Ovary (tissue), 7 donors: ENCODE measurements at regions not wholly inside any gene's neighbourhood (a gene's known extent, or its start where the extent isn't known, plus 50 kb on each side); places are given as distances from the start of the nearest gene placed in this dataset.

Experiments used
- DNase-seq, 5 donors: peaks; one replicate each; pipeline ENCODE4 v3.0.0-alpha.2; 2019 to 2020
- H3K27ac ChIP-seq, 2 donors: fragments of 200-600 bp; one replicate each; pipeline versions ENCODE4 v1.5.1 to v1.8.0; 2019 to 2022
- H3K27me3 ChIP-seq: fragments of 200-600 bp; one replicate; pipeline ENCODE4 v1.8.0; 2022
- H3K36me3 ChIP-seq: fragments of 200-600 bp; sonication (generic); one replicate; pipeline ENCODE4 v1.5.1; 2019
- H3K4me1 ChIP-seq: one replicate; pipeline ENCODE4 v1.8.1; 2013; ENCODE audit warnings: mild to moderate bottlenecking, moderate library complexity; ENCODE audit not compliant: insufficient read depth
- H3K4me3 ChIP-seq: fragments of 200-600 bp; sonication (generic); one replicate; pipeline ENCODE4 v1.5.1; 2017
- H3K9me3 ChIP-seq, 2 donors: fragments of 200-600 bp in 1 of 2; sonication (generic) in 1 of 2; one replicate each; pipeline versions ENCODE4 v1.5.1 to v1.8.1; 2013 to 2019; ENCODE audit warnings: mild to moderate bottlenecking in 1 of 2, moderate library complexity in 1 of 2
- EP300 ChIP-seq: sonication (generic); formaldehyde crosslinking; IDR thresholded peaks from one replicate; pipeline ENCODE4 v1.6.1; 2017; ENCODE audit warnings: antibody characterized with exemption
- POLR2A ChIP-seq: fragments of 450-650 bp; IDR thresholded peaks from one replicate; pipeline ENCODE4 v1.6.1; 2017; ENCODE audit warnings: antibody characterized with exemption, mild to moderate bottlenecking, moderate library complexity
- WGBS, 3 donors: extraction: QIAGEN DNeasy Blood & Tissue Kit in 1 of 3; methylation state at CpG; one replicate each; pipeline versions ENCODE4 v1.1.5 to v1.1.7; 2013 to 2017; 5-methylcytosine and 5-hydroxymethylcytosine counted together
- intact Hi-C, 4 donors: fragments of 100-400 bp; cut with DNase I; formaldehyde crosslinking; loops; one replicate each; pipeline versions ENCODE4 v1.11.0 to v1.15.1; 2022 to 2023
- TF ChIP-seq, protein P1 (sequence below), 3 donors: fragments of 450-650 bp in 2 of 3; fragments of 200-600 bp in 1 of 3; IDR thresholded peaks; one replicate each; pipeline versions ENCODE4 v1.5.1 to v1.8.0; 2016 to 2022; ENCODE audit warnings: antibody characterized with exemption in 3 of 3, mild to moderate bottlenecking in 1 of 3
- donor health status: DM: no; HTN: no; CAD: no; lungs with moderate emphysema.
- donor health status: DM: no; HTN: no; CAD: no.
- donor health status: Bipolar disorder and iron deficiency.
- donor health status: DM: no; HTN: no; CAD: no.
- donor health status: DM: yes; HTN: yes; CAD: no.

DNA sequence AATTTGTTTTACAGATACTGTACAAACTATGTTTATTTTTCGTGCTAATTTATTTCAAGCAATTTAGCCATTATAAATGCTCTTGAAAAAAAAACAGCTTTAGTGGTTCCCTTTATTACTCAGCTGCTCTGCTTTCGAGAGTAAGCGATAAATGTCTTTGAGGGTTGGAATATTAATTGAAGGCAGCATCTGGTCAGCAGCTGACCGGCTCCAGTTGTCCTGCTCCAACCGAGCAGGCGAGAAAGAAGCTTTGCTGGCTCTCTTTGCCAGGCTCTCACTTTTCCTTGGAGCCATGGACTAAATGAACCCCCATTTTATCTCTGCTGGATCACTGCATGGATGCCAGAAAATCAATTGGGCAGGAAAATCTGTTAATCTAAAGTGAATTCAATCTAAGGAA, 147.4 kb downstream of the LNPK start:
- Histone ChIP-seq H3K4me1 (no peaks in the 10 kb centered on the region), H3K4me3 (no peak overlapping the region), H3K9me3 (no peaks in the 10 kb centered on the region), H3K27me3 (no peaks in the 10 kb centered on the region), H3K27ac (no peak overlapping the region), H3K36me3 (no peaks in the 10 kb centered on the region)
- TF ChIP-seq, protein P1, sequence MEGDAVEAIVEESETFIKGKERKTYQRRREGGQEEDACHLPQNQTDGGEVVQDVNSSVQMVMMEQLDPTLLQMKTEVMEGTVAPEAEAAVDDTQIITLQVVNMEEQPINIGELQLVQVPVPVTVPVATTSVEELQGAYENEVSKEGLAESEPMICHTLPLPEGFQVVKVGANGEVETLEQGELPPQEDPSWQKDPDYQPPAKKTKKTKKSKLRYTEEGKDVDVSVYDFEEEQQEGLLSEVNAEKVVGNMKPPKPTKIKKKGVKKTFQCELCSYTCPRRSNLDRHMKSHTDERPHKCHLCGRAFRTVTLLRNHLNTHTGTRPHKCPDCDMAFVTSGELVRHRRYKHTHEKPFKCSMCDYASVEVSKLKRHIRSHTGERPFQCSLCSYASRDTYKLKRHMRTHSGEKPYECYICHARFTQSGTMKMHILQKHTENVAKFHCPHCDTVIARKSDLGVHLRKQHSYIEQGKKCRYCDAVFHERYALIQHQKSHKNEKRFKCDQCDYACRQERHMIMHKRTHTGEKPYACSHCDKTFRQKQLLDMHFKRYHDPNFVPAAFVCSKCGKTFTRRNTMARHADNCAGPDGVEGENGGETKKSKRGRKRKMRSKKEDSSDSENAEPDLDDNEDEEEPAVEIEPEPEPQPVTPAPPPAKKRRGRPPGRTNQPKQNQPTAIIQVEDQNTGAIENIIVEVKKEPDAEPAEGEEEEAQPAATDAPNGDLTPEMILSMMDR (IDR thresholded peaks at IDR 0.05), result no peak
- TF ChIP-seq POLR2A, result no peak
- TF ChIP-seq EP300, result no peak
- no peak for DNase-seq
- 26 to 45% (median 41%) methylated on average over 6 of the region's 6 CpGs for WGBS, 3 donors
- intact Hi-C loops, result no loop called here

GRCh38 chr2:175854129-175854528, 147.9 kb downstream of the LNPK start:
- intact Hi-C loops, result no loop called here
- no peak for DNase-seq

DNA sequence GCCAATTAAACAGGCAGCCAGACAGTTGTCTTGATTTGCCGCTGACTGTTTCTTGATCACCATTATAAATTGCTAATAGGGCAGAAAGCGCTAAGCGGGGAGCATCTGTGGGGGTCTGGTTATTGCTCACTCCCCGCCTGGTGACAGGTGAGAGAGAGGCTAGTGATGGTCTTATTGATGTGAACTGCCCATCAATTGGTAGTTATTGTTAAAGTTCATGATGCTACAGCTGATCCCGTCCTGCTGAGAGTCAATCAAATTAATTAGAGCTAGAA, 148.5 kb downstream of the LNPK start:
- H3K36me3 ChIP-seq, result no peaks in the 10 kb centered on the region
- no peak for DNase-seq
- H3K4me3 ChIP-seq, result no peak overlapping the region
- intact Hi-C loops, result no loop called here
- H3K9me3 ChIP-seq, result no peaks in the 10 kb centered on the region
- no peak overlapping the region for H3K27ac ChIP-seq
- TF ChIP-seq POLR2A, result no peak
- TF ChIP-seq, protein P1 (IDR thresholded peaks at IDR 0.05), result no peak
- no peaks in the 10 kb centered on the region for H3K27me3 ChIP-seq
- WGBS, 3 donors, result 97% methylated on average over 5 of the region's 5 CpGs
- no peaks in the 10 kb centered on the region for H3K4me1 ChIP-seq

More at GRCh38 chr2:175854129-175854528, 147.9 kb downstream of the LNPK start:
- no peaks in the 10 kb centered on the region for H3K4me1 ChIP-seq
- TF ChIP-seq EP300 (no peak), POLR2A (no peak)
- TF ChIP-seq, protein P1 (IDR thresholded peaks at IDR 0.05), result no peak
- no peaks in the 10 kb centered on the region for H3K36me3 ChIP-seq
- H3K4me3 ChIP-seq, result no peak overlapping the region
- H3K27ac ChIP-seq, result no peak overlapping the region
- WGBS, 3 donors, result 56 to 65% (median 58%) methylated on average over 3 of the region's 3 CpGs
- no peaks in the 10 kb centered on the region for H3K27me3 ChIP-seq
- no peaks in the 10 kb centered on the region for H3K9me3 ChIP-seq

DNA sequence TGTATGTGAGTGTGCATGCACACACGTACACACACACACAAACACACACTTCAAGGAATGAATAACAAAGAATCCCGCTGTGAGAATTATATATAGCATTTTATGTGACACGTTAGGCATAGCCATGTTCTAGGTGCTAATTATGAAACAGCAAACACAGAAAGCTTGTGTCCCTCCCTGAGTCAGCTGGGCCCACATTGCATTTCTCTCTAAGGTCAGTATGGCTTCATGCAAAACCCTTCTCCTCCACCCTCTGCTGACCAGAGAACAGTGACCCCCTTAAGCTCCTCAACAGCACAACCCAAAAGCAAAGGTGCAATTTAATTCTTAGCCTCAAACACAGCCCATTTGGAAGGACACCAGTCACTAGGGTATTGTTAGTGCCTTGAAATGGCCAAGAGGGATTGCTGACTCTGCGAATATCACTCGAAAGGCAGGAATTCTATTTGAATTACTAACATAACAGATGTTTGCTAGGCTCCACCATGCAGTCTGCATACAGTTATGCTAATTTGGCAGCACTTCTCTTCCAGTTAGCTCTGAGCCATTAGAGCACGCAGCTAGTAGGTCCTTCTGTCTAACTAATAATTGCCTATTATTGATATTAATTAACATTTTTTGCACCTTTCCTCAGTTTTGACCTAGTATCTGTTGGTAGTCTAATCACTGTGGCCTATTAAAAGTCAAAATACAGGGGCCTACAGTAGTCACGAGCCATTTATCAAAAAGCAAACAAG, 149.0 kb downstream of the LNPK start:
- WGBS, 3 donors, result 85% methylated on average over 7 of the region's 7 CpGs
- intact Hi-C loops, result no loop called here

More for the DNA sequence above, 149.0 kb downstream of the LNPK start:
- H3K27ac ChIP-seq, result no peak overlapping the region
- no peaks in the 10 kb centered on the region for H3K4me1 ChIP-seq
- no peaks in the 10 kb centered on the region for H3K9me3 ChIP-seq
- DNase-seq, result no peak
- TF ChIP-seq, protein P1 (IDR thresholded peaks at IDR 0.05), result no peak
- TF ChIP-seq POLR2A (no peak), EP300 (no peak)
- no peaks in the 10 kb centered on the region for H3K36me3 ChIP-seq
- no peak overlapping the region for H3K4me3 ChIP-seq
- H3K27me3 ChIP-seq, result no peaks in the 10 kb centered on the region
